ENCODE measurements at regions not wholly inside any gene's neighbourhood (a gene's known extent, or its start where the extent isn't known, plus 50 kb on each side); places are given as distances from the start of the nearest gene placed in this dataset.

GRCh38 chr7:424961-425793 lies 94.5 kb downstream of the PDGFA start:
- DNase-seq, result no peak

- DNase-seq, result no peak
Measured at GRCh38 chr7:425794-426188, 93.9 kb downstream of the PDGFA start.

- no peak for DNase-seq
Measured at GRCh38 chr7:426510-426909, 93.1 kb downstream of the PDGFA start.

DNA sequence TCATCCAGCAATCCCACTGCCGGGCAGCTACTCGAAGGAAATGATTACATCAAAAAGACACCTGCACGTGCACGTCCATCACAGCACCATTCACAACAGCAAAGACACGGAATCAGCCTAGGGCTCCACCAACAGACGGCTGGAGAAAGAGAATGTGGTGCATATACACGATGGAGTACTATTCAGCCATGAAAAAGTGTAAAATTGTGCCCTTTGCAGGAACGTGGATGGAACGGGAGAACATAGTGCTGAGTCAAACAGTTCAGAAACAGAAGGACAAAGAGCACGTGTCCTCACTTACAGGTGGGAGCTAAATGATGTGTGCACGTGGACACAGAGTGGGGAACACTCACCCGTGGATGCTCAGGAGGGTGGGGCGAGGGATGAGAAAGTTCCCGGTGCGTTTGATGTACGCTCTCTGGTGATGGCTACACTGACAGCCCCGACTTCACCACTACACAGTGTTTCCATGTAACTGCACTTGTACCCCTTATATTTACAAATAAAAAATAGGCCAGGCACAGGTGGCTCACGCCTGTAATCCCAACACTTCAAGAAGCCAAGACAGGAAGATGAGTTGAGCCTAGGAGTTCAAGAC lies 92.0 kb downstream of the PDGFA start:
- DNase-seq, result no peak

- DNase-seq, result no peak
Measured at GRCh38 chr7:428387-428786, 91.3 kb downstream of the PDGFA start.

GRCh38 chr7:428927-429827 lies 90.5 kb downstream of the PDGFA start:
- no peak for DNase-seq

DNA sequence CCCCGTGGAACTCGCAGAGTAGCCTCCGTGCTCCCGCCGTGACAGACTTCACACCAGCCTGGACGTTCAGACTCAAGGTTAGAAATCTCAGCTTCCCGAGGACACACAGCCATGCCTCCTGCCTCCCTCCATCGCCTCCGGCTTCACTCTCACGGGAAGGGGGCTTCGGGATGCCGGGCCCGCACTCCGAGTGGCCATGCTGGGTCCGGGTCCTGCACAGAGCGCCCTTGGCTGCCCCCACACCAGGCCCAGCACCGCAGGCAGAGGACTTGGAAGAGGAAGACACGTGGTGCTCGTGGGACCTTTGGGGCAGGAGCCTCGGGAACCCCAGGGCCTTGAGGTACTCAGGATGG lies 89.8 kb downstream of the PDGFA start:
- no peak for DNase-seq

DNA sequence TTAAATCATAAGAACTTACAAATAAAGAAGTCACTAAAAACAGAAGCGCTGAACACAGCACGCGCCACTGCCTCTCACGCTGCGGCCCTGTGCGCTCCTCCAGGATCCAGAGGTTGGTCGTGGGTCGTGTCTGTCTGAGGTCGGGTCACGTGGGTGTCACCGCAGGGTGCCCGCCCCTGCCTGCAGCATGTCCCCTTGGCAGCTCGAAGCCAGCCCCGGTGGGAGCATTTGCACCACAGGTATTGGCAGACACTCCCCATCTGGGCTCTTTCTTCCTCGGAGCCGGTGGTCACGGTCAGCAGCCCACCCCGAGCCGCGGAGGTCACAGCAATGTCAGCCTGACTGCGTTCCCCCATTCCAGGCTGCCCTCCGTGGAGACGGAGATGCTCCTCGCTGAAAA lies 88.6 kb downstream of the PDGFA start:
- DNase-seq, result no peak

DNA sequence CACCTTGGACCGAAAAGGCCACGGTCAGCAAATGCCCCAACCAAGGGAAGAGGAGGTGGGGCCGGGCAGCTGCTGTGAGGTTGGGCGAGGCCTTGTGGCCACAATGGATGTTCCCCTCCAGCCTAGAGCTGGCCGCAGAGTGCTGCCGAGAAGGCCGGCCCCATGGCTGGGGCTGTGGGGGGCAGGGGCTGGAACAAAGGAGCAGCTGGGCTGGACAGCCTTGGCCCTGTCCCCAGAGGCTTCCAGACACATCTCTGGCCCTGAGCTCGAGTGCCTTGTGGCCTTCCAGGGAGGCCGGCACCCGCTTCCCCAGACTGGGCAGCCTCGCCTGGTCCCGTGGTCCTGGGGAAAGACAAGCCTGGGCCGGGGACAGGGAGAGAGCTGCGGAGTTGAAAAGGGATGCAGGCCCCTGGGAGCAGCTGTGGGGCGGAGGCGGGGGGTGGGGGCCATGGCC lies 88.0 kb downstream of the PDGFA start:
- no peak for DNase-seq

DNA sequence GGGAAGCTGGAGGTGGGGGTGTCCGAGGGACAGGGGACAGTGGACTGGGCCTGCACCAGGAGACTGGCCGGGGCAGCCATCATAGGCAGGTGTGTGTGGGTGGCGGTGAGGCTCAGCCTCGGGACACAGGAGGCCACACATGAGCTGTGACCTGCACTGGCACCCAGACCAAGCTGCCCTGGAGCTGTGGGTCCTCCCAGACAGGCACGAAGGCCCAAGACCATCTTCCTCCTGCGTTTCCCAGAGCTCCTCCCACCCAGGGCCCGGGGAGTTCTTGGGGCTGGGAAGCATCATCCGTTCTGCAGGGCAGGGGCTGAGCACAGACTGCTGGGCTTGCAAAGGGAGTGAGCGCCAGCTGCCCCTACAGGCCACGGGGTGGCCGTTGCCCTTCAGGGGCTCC lies 87.4 kb downstream of the PDGFA start:
- no peak for DNase-seq

DNA sequence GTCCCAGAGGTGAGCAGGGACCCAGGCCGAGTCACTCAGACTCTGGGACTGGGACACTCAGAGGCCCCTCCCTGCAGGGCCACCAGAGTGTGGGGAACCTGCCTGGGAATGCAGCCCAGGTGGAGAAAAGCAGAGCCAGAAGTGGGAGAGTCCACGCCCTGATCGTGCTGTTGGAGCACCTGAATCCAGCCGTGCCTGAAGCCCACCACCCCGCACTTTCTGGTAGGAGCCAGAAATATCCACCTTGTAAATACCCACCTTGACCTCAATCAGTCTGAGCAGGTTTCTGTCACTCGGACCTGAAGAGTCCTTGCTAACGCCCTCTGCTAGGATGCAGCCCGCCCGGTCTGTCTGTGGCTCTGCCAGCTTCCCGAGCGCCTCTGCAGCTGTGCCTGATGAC lies 86.7 kb downstream of the PDGFA start:
- DNase-seq, result no peak

GRCh38 chr7:433558-433957 lies 86.1 kb downstream of the PDGFA start:
- no peak for DNase-seq

DNA sequence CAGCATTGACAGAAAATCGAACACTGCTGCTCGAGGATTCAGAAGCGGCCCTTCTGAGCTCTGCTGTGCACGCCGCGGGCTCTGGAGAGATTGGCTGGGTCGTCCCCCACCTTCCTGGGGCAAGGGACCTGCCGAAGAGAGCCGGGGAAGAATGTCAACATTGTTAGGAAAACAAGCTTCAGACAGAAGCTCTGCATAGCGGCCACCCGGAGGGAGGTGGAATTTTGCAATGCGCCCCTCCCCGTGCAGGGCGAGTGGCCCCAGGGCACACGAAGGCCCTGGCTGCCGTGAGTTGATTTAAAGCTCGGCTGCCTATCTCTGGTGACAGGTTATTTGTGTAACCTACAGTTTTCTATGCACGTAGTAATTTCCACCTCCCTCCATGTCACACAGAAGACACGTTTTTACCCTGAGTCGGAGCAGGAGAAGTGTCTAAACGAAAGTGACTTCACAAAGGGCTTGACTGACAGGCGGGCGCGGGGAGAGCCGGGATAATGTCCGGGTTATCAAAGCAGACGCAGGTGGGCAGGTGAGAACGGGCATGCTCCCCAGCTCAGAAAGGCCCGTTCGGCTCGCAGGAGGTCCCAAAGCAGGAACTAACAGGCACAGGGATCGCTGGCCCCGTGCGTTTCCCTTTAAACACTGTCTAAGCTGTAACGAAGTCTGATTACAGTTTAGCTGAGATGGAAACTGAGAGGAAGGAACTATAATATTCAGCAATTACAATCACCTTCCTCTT lies 84.6 kb downstream of the PDGFA start:
- DNase-seq, result no peak

DNA sequence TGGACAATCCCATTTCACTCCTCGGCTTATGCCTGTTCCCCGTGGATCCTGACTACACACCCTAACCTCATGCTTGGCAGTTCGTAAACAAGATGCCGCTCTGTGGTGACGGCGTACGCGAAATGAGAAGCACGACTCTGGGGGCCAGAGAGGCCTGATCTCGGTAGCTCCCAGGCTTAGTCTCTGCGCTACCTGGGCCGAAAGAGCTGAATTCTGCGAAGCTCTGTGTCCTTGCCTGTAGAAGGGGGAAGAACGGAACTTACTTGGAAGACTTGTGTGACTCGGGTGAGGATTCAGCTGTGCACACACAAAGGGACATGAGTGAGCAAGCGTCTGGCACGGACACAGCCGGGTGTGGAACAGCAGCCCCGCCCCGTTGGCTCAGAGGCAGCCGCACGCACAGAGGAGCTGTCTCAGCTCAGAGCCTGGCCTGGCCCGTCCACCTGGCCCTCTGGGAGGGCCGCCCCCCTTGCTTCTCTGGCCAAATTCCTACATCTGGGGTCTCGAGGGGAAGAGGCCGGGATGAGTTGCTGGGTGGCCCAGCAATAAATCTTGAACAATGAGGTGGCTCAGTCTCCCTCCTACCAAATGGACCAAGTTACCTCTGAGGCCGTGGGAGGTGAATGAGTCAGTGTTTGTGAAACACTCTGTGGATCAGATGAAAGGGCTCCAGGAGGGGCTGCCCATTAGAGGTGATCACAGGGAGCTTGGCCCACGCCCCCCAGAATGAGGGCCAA lies 83.8 kb downstream of the PDGFA start:
- DNase-seq, result no peak

DNA sequence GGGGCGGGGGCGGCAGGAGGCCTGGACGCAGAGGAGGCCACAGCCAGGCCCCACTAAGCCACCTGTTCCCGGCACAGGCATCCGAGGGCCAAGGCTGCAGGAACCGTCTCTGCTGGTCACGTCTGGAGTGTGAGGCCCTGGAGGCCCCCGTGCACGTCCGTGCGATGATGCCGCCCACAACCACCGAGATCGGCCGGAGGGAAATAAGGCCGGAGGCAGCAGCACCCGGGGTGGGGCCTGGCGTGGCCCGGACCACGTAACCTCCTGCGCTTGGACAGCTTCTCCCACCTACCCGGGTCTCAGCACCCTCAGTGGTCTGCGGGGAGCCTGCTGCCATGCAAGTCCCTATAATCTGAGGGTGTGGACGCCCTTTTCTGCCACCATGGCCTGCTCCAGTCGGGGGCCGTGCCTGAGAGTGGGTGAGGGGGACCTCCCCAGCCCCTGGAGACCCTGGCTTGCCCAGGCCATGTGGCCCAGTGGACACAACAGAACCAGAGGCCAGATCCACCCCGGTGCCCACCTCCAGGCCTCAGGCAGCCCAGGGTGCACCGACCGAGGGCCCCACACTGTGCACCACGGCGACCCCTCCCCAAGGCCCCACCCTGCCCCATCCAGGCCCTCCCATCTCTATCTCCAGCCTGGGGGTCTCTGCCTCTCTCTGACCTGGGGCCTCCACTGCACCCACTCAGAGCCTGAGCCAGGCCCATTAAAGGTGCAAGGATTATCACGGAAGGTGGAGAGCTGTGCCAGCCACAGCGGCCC lies 83.1 kb downstream of the PDGFA start:
- no peak for DNase-seq

DNA sequence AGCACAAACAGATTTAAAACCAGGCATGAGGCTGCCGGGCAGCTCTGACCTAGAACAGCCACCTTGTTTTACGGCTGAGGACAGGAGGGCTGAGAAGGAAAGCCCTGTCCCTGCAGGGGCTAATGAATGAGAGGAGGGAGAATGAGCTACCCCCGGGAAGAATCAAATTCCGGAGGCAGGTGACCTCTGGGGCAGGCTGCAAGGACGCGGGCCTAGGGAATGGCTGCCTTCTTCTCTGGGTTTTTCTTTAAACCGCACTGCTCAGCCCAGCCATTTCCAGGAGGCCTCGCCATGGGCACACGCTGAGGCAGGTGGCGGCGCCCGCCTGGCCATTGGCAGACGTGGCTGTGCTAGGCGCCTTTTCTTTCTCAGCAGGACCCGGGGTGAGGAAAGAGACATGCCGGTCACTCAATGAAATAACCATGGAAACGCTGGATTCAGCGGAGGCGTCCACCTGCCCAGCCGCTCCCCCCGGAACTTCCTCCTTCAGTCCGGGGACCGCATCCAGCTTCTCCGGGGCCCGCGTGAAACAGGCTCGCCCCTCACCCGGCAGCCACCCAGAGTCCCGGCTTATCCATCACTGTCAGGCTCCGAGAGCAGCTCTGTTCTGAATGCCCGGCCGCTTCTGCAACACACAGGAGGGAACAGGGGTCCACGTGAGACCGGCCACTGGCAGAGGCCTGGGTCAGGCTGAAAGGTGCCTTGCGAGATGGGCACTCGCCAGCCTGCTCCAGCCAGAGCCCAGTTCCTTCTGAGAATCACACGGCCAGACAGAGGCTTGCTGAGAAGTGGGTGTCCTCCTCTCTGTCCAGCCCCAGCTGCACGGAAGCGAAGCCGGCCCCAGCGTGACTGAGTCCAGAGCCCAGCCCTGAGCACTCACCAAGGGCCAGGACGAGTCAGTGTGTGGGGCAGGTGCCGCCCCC lies 82.1 kb downstream of the PDGFA start:
- DNase-seq, result no peak

GRCh38 chr7:438361-438760 lies 81.3 kb downstream of the PDGFA start:
- no peak for DNase-seq

- DNase-seq, result no peak
Measured at GRCh38 chr7:438916-439315, 80.7 kb downstream of the PDGFA start.

- no peak for DNase-seq
Measured at GRCh38 chr7:440059-440749, 79.4 kb downstream of the PDGFA start.
